Renal pelvis (tissue), 1 donor: ENCODE measurements at regions not wholly inside any gene's neighbourhood (a gene's known extent, or its start where the extent isn't known, plus 50 kb on each side); places are given as distances from the start of the nearest gene placed in this dataset.

ENCODE experiments used
- DNase-seq: peaks from one replicate; pipeline ENCODE4 v3.0.0-alpha.2; 2013

- no peak for DNase-seq
These were observed 236.5 kb downstream of the FOXO1 start for GRCh38 chr13:40429706-40430545.

- DNase-seq = no peak
These were observed 234.1 kb downstream of the FOXO1 start for GRCh38 chr13:40432018-40432978.

- no peak for DNase-seq
These were observed 233.4 kb downstream of the FOXO1 start for GRCh38 chr13:40433001-40433400.

GRCh38 chr13:40433577-40433976 lies 232.9 kb downstream of the FOXO1 start:
- DNase-seq = no peak

GRCh38 chr13:40434516-40435397 lies 231.7 kb downstream of the FOXO1 start:
- DNase-seq = no peak

GRCh38 chr13:40438022-40438680 lies 228.3 kb downstream of the FOXO1 start:
- no peak for DNase-seq

GRCh38 chr13:40438999-40439797 lies 227.2 kb downstream of the FOXO1 start:
- no peak for DNase-seq

- no peak for DNase-seq
These were observed 226.5 kb downstream of the FOXO1 start for GRCh38 chr13:40439928-40440327.

- DNase-seq = no peak
These were observed 225.2 kb downstream of the FOXO1 start for GRCh38 chr13:40440990-40441820.

GRCh38 chr13:40442231-40442630 lies 224.2 kb downstream of the FOXO1 start:
- DNase-seq = no peak

- no peak for DNase-seq
These were observed 223.6 kb downstream of the FOXO1 start for GRCh38 chr13:40442826-40443225.

GRCh38 chr13:40444241-40444640 lies 222.2 kb downstream of the FOXO1 start:
- DNase-seq = no peak

GRCh38 chr13:40445557-40445990 lies 220.9 kb downstream of the FOXO1 start:
- peak; percentile 31 for DNase-seq

- DNase-seq = no peak
These were observed 220.1 kb downstream of the FOXO1 start for GRCh38 chr13:40446365-40446764.

GRCh38 chr13:40447857-40448256 lies 218.6 kb downstream of the FOXO1 start:
- no peak for DNase-seq

- DNase-seq = no peak
These were observed 214.3 kb downstream of the FOXO1 start for GRCh38 chr13:40452038-40452666.

GRCh38 chr13:40452741-40453334 lies 213.6 kb downstream of the FOXO1 start:
- DNase-seq = no peak

GRCh38 chr13:40453351-40454021 lies 213.0 kb downstream of the FOXO1 start:
- DNase-seq = no peak
